SK-N-SH treated with all-trans-retinoic acid at 6 μM for 48 hours (cell line): ENCODE measurements at regions not wholly inside any gene's neighbourhood (a gene's known extent, or its start where the extent isn't known, plus 50 kb on each side); places are given as distances from the start of the nearest gene placed in this dataset.
"Not testable (repeated sequence)": the region's sequence is repeated elsewhere in the genome, so short reads cannot be mapped to it uniquely, and the experiment has no call there.

Experiments
- ATAC-seq: fragments of 200-7000 bp; cut with Tn5 transposase; 3 replicates; pipeline ENCODE4 v1.9.1; 2020; ENCODE audit warnings: mild to moderate bottlenecking, moderate library complexity
- ARNTL ChIP-seq: fragments of 450-650 bp; formaldehyde crosslinking; IDR thresholded peaks from 2 replicates; pipeline ENCODE4 v1.5.0; 2020; ENCODE audit warnings: low read depth, mild to moderate bottlenecking, moderate library complexity, borderline replicate concordance
- BACH2 ChIP-seq: fragments of 250-450 bp; sonication (Bioruptor Pico); IDR thresholded peaks from 2 replicates; pipeline ENCODE4 v1.9.0; 2021; ENCODE audit warnings: mild to moderate bottlenecking, borderline replicate concordance
- CSDC2 ChIP-seq: fragments of 250-450 bp; sonication (Bioruptor Pico); IDR thresholded peaks from 2 replicates; pipeline ENCODE4 v1.5.0; 2020; ENCODE audit warnings: mild to moderate bottlenecking, moderate library complexity
- CSRNP3 ChIP-seq: fragments of 250-450 bp; sonication (Bioruptor Pico); IDR thresholded peaks from 2 replicates; pipeline ENCODE4 v1.5.1; 2021; ENCODE audit warnings: mild to moderate bottlenecking, moderate library complexity
- ESRRG ChIP-seq: fragments of 250-450 bp; sonication (Bioruptor Pico); IDR thresholded peaks from 2 replicates; pipeline ENCODE4 v1.6.1; 2021; ENCODE audit warnings: mild to moderate bottlenecking
- GLIS3 ChIP-seq: fragments of 250-450 bp; sonication (Bioruptor Pico); IDR thresholded peaks from 2 replicates; pipeline ENCODE4 v1.5.0; 2020; ENCODE audit warnings: mild to moderate bottlenecking, moderate library complexity
- ISL1 ChIP-seq: fragments of 250-450 bp; sonication (Bioruptor Pico); IDR thresholded peaks from 2 replicates; pipeline ENCODE4 v2.1.2; 2022; ENCODE audit warnings: mild to moderate bottlenecking, moderate library complexity
- OSR1 ChIP-seq: fragments of 250-450 bp; sonication (Bioruptor Pico); IDR thresholded peaks from 2 replicates; pipeline ENCODE4 v1.8.0; 2022; ENCODE audit warnings: moderate library complexity, mild to moderate bottlenecking, inconsistent platforms
- PATZ1 ChIP-seq: fragments of 250-450 bp; sonication (Bioruptor Pico); IDR thresholded peaks from 2 replicates; pipeline ENCODE4 v1.8.0; 2020; ENCODE audit warnings: mild to moderate bottlenecking, moderate library complexity, borderline replicate concordance
- POU6F1 ChIP-seq: fragments of 250-450 bp; sonication (Bioruptor Pico); IDR thresholded peaks from 2 replicates; pipeline ENCODE4 v1.8.0; 2021; ENCODE audit warnings: low read depth, mild to moderate bottlenecking, moderate library complexity, borderline replicate concordance
- PPARA ChIP-seq: fragments of 250-450 bp; sonication (Bioruptor Pico); IDR thresholded peaks from 2 replicates; pipeline ENCODE4 v1.5.0; 2020; ENCODE audit warnings: mild to moderate bottlenecking, borderline replicate concordance
- RARB ChIP-seq: fragments of 250-450 bp; sonication (Bioruptor Pico); IDR thresholded peaks from 2 replicates; pipeline ENCODE4 v1.8.0; 2021; ENCODE audit warnings: mild to moderate bottlenecking, moderate library complexity
- SNAI2 ChIP-seq: fragments of 250-450 bp; sonication (Bioruptor Pico); IDR thresholded peaks from 2 replicates; pipeline ENCODE4 v1.5.0; 2020; ENCODE audit warnings: mild to moderate bottlenecking, moderate library complexity
- TCF4 ChIP-seq: fragments of 250-450 bp; sonication (Bioruptor Pico); IDR thresholded peaks from 2 replicates; pipeline ENCODE4 v1.8.0; 2021; ENCODE audit warnings: mild to moderate bottlenecking, moderate library complexity, borderline replicate concordance
- TOX ChIP-seq: fragments of 250-450 bp; sonication (Bioruptor Pico); IDR thresholded peaks from 2 replicates; pipeline ENCODE4 v1.8.0; 2021; ENCODE audit warnings: mild to moderate bottlenecking, moderate library complexity, borderline replicate concordance
- TSHZ2 ChIP-seq: fragments of 250-450 bp; sonication (Bioruptor Pico); IDR thresholded peaks from 2 replicates; pipeline ENCODE4 v1.5.0; 2020; ENCODE audit warnings: mild to moderate bottlenecking, moderate library complexity
- ZC3H10 ChIP-seq: fragments of 250-450 bp; sonication (Bioruptor Pico); IDR thresholded peaks from 2 replicates; pipeline ENCODE4 v1.5.1; 2021; ENCODE audit warnings: mild to moderate bottlenecking, moderate library complexity
- ZFP30 ChIP-seq: fragments of 450-650 bp; formaldehyde crosslinking; IDR thresholded peaks from 2 replicates; pipeline ENCODE4 v1.5.0; 2022; ENCODE audit warnings: mild to moderate bottlenecking, moderate library complexity
- ZNF565 ChIP-seq: fragments of 450-650 bp; formaldehyde crosslinking; conservative IDR thresholded peaks from 2 replicates; pipeline ENCODE4 v1.5.0; 2020; ENCODE audit warnings: low read depth, mild to moderate bottlenecking, moderate library complexity
- ZNF70 ChIP-seq: fragments of 450-650 bp; formaldehyde crosslinking; IDR thresholded peaks from 2 replicates; pipeline ENCODE4 v1.5.0; 2020; ENCODE audit warnings: mild to moderate bottlenecking, moderate library complexity
- TF ChIP-seq, protein P1 (sequence below): fragments of 250-450 bp; sonication (Bioruptor Pico); IDR thresholded peaks from 2 replicates; pipeline ENCODE4 v1.5.1; 2020; ENCODE audit warnings: low read depth, mild to moderate bottlenecking, moderate library complexity

DNA sequence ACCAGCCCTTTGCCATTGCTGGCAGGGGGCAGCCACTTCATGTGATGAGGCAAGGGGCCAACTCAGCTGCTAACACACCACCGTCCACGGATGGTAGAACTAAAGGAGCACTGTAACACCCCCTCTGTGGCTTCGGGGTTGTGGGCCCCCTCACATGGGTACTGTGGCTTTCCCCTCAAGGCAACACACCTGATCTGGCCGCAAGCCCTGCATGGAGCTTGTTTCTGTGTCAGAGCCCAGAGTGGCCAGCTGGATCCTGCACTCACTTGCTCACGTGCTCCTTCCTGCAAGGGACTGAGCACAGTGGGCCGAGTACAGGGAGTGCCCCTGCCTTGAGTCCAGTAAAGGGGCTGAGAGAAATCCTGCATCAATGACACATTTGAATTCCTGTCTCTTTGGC, 507.4 kb upstream of the SMC2 start:
- no peak for TF ChIP-seq ISL1 (CRISPR knock-in tag)
- TF ChIP-seq RARB (CRISPR knock-in tag) = no peak
- TF ChIP-seq, protein P1, sequence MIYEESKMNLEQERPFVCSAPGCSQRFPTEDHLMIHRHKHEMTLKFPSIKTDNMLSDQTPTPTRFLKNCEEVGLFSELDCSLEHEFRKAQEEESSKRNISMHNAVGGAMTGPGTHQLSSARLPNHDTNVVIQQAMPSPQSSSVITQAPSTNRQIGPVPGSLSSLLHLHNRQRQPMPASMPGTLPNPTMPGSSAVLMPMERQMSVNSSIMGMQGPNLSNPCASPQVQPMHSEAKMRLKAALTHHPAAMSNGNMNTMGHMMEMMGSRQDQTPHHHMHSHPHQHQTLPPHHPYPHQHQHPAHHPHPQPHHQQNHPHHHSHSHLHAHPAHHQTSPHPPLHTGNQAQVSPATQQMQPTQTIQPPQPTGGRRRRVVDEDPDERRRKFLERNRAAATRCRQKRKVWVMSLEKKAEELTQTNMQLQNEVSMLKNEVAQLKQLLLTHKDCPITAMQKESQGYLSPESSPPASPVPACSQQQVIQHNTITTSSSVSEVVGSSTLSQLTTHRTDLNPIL (CRISPR knock-in tag) = no peak
- no peak for ATAC-seq

DNA sequence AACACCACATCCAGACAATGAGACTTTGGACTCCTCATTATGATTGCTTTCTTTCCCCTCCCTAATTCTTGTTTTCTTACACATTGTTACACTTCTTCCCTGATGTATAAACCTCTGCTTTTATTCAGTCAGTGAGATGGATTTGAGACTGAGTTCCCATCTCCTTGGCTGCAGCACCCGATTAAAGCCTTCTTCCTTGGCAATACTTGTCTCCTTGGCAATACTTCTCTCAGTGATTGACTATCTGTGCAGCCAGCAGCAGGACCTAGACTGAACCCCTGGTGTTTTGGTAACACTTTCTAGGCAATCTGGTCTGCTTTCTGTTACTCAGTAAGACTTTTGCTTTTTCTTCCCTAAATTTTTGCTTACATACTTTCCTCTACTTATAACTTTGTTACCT, 492.8 kb upstream of the SMC2 start:
- ATAC-seq = no peak
- no peak for TF ChIP-seq GLIS3 (CRISPR knock-in tag)
- no peak for TF ChIP-seq TCF4 (CRISPR knock-in tag)
- TF ChIP-seq CSRNP3 (CRISPR knock-in tag) = no peak
- no peak for TF ChIP-seq TOX
- TF ChIP-seq TSHZ2 (CRISPR knock-in tag) = no peak
- no peak for TF ChIP-seq ZC3H10
- TF ChIP-seq ZNF565 = no peak
- TF ChIP-seq OSR1 (CRISPR knock-in tag) = no peak
- TF ChIP-seq, protein P1 (CRISPR knock-in tag) = no peak
- no peak for TF ChIP-seq RARB (CRISPR knock-in tag)
- no peak for TF ChIP-seq ARNTL (CRISPR knock-in tag)
- TF ChIP-seq ESRRG (CRISPR knock-in tag) = no peak

- not testable (repeated sequence) for ATAC-seq
These were observed 482.2 kb upstream of the SMC2 start for GRCh38 chr9:103611950-103612349.

DNA sequence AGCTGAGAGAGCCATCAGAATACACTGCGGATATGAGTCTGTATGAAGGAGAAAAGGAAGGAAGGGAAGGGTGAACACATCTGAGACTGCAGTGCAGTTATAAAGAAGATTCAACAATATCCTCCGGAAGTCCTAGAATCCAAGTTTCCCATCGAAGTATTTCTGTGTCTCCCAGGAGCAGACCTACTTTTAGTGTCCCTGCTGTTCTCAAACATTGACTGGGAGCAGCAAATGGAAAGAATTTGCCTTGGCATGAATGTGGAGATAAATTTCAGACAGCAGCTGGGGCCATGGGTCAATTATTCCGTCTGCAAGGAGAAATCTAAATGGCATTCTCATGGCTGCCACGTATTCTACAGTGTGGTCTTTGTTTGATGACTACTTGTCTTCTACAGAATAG, 478.1 kb upstream of the SMC2 start:
- ATAC-seq = no peak
- TF ChIP-seq OSR1 (CRISPR knock-in tag) = no peak
- TF ChIP-seq PPARA = no peak
- TF ChIP-seq POU6F1 (CRISPR knock-in tag) = no peak
- no peak for TF ChIP-seq TCF4 (CRISPR knock-in tag)
- no peak for TF ChIP-seq ESRRG (CRISPR knock-in tag)
- TF ChIP-seq ZNF70 (CRISPR knock-in tag) = no peak
- no peak for TF ChIP-seq PATZ1 (CRISPR knock-in tag)
- no peak for TF ChIP-seq SNAI2 (CRISPR knock-in tag)
- TF ChIP-seq ARNTL (CRISPR knock-in tag) = no peak
- no peak for TF ChIP-seq ISL1 (CRISPR knock-in tag)
- no peak for TF ChIP-seq GLIS3 (CRISPR knock-in tag)
- TF ChIP-seq TSHZ2 (CRISPR knock-in tag) = no peak
- TF ChIP-seq, protein P1 (CRISPR knock-in tag) = no peak
- no peak for TF ChIP-seq ZC3H10
- no peak for TF ChIP-seq BACH2 (CRISPR knock-in tag)
- TF ChIP-seq ZFP30 (CRISPR knock-in tag) = no peak
- TF ChIP-seq RARB (CRISPR knock-in tag) = no peak
- TF ChIP-seq CSDC2 (CRISPR knock-in tag) = no peak
